ENCODE measurements at regions not wholly inside any gene's neighbourhood (a gene's known extent, or its start where the extent isn't known, plus 50 kb on each side); places are given as distances from the start of the nearest gene placed in this dataset.

- no peak for TF ChIP-seq POLR2AphosphoS5 (IDR thresholded peaks at IDR 0.05)
- no peak for TF ChIP-seq CTCF (IDR thresholded peaks at IDR 0.05)
- TF ChIP-seq POLR2A (IDR thresholded peaks at IDR 0.05; ENCODE audit: low read depth): no peak
Measured at GRCh38 chr9:74092491-74092834, 404.7 kb upstream of the RORB start.

All from esophagus muscularis mucosa (tissue), 3 donors.